AG04449 (cell line): ENCODE measurements at regions not wholly inside any gene's neighbourhood (a gene's known extent, or its start where the extent isn't known, plus 50 kb on each side); places are given as distances from the start of the nearest gene placed in this dataset.

Experiments
- CTCF ChIA-PET: fragments of 350-600 bp; formaldehyde crosslinking; extraction: SDS; loops from one replicate; lab custom pipeline; 2021; ENCODE audit warnings: antibody characterized with exemption; lab: Yijun Ruan, JAX
- POLR2A ChIA-PET: fragments of 400-600, 350-600 bp; formaldehyde crosslinking; extraction: SDS; loops from one replicate; lab custom pipeline; 2020; ENCODE audit warnings: antibody characterized with exemption, inconsistent platforms; lab: Yijun Ruan, JAX
- DNase-seq: peaks from one replicate; pipeline ENCODE4 v3.0.0-alpha.2; 2010; ENCODE audit warnings: low read depth, low spot score
- H3K4me3 ChIP-seq: 2 replicates; pipeline ENCODE4 v1.5.1; 2011; ENCODE audit warnings: low read depth, mild to moderate bottlenecking, control low read depth, low read length
- TF ChIP-seq, protein P1 (sequence below): IDR thresholded peaks from one replicate; pipeline ENCODE4 v1.5.1; 2011; ENCODE audit warnings: mild to moderate bottlenecking, moderate library complexity, low read length, control low read depth, inconsistent platforms; ENCODE audit not compliant: insufficient read depth; ENCODE audit errors: missing control alignments

DNA sequence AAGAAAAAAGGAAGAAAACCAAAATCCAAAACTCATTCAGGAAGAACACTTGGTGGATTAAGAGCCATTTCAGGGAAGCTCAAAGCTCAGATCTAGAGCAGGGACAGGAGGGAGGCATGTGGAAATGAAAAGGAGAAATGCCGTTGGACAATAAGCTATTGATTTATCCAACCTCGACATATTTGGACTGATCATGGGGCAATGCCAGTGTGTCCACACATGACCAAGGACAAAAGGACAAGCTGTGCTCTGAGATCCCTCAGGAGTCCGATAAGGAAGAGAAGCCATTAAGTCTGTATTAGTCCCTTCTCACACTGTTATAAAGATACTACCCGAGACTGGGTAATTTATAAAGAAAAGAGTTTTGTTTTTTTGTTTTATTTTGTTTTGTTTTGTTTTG is 684.0 kb upstream of the CELF2 start:
- no peak for DNase-seq
- ChIA-PET POLR2A (no interaction called here), CTCF (no interaction called here)
- TF ChIP-seq, protein P1, sequence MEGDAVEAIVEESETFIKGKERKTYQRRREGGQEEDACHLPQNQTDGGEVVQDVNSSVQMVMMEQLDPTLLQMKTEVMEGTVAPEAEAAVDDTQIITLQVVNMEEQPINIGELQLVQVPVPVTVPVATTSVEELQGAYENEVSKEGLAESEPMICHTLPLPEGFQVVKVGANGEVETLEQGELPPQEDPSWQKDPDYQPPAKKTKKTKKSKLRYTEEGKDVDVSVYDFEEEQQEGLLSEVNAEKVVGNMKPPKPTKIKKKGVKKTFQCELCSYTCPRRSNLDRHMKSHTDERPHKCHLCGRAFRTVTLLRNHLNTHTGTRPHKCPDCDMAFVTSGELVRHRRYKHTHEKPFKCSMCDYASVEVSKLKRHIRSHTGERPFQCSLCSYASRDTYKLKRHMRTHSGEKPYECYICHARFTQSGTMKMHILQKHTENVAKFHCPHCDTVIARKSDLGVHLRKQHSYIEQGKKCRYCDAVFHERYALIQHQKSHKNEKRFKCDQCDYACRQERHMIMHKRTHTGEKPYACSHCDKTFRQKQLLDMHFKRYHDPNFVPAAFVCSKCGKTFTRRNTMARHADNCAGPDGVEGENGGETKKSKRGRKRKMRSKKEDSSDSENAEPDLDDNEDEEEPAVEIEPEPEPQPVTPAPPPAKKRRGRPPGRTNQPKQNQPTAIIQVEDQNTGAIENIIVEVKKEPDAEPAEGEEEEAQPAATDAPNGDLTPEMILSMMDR, result no peak
- no peak overlapping the region for H3K4me3 ChIP-seq

DNA sequence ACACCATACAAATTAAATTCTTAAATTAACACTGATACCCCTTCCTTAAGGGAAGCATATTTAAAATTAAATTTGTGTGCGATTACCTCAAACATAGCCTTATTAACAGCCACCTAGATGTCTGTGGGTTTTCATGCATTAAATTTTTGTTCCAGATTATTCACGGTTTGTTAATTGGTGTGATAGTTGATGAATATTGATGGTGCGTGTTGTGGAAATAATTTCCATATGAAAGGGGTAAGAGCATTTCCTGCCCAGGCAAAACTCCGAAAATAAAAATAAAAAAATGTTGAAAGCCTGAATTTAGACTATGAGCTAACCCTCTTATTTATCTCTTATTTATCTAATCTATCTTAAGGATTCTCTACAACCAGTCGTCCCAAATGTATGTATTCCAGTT is 679.3 kb upstream of the CELF2 start:
- ChIA-PET POLR2A (no interaction called here), CTCF (no interaction called here)
- TF ChIP-seq, protein P1, result no peak

DNA sequence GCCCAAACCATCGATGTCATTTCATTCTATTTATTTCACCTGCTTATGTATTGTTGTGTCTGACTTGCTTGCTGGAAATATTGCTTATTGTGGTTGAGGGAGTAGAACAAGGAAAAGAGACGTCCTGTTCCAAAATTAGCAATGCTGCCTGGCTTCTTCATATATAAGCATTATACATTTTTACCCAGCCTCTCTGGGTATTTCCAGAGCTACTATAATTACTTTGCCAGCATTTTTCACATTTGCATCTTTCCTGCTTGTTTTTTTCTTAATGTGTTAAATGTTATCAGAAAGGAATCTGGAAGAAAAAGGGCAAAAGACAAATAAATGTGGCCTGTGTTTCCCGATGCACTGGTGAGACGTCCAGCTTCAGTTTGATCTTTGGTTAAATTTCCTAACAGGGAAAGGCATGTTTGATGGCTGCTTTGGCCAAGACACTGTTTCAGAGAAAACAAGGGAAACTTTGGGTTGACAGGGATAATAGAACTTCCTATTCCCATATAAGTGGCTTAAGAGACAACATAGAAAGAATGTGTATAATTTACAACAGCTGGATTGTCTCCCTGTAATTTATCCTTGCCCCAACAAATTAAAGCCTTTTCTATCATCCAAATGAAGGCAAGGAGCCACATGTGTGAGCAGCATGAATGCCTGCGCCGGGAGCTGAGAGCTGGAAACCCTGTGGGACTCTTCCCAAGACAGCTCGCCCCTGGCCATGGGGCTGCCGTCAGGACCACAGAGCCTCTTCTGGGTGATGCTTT is 671.1 kb upstream of the CELF2 start:
- ChIA-PET POLR2A (no interaction called here), CTCF (no interaction called here)
- H3K4me3 ChIP-seq, result no peak overlapping the region
- DNase-seq, result no peak
- TF ChIP-seq, protein P1, result no peak

More for the DNA sequence above, 679.3 kb upstream of the CELF2 start:
- no peak overlapping the region for H3K4me3 ChIP-seq
- DNase-seq, result no peak

DNA sequence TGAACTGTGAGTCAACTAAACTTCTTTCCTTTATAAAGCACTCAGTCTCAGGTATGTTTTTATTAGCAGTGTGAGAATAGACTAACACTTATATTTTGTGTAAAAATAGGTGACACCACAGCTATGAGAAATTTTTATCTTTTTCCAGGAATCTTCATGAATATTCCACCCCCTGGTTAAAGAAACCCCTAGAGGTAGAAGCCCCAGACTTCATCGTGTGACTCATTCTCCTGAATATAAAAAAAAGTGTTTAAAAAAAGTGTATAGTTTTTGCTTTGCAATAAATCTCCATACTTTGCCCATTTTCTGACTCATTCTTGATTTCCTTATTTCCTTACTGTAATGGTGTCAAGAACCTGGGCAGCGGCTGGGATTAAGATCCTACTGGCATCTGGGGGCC is 667.6 kb upstream of the CELF2 start:
- ChIA-PET POLR2A (no interaction called here), CTCF (no interaction called here)

DNA sequence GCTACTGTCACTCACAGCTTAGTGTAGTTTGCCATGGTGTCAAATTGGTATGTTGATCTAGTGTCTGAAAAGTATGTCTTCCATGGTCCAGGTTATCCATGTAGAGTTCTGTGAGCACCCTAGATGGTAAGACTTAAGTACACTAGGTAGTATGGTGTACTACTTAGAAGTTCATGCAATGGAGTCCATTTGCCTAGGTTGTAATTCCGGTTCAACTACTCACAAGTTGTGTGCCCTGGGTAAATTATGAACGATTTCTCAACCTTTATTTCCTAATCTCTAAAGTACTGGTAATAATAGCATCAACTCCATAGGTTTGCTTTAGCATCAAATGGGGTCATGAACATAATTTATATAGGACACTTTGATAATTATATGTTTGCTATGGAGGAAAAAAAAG is 666.2 kb upstream of the CELF2 start:
- H3K4me3 ChIP-seq, result no peak overlapping the region
- no peak for DNase-seq
- ChIA-PET POLR2A (no interaction called here), CTCF (no interaction called here)
- TF ChIP-seq, protein P1, result no peak

More for the DNA sequence above, 667.6 kb upstream of the CELF2 start:
- H3K4me3 ChIP-seq, result no peak overlapping the region
- no peak for DNase-seq
- TF ChIP-seq, protein P1, result no peak

DNA sequence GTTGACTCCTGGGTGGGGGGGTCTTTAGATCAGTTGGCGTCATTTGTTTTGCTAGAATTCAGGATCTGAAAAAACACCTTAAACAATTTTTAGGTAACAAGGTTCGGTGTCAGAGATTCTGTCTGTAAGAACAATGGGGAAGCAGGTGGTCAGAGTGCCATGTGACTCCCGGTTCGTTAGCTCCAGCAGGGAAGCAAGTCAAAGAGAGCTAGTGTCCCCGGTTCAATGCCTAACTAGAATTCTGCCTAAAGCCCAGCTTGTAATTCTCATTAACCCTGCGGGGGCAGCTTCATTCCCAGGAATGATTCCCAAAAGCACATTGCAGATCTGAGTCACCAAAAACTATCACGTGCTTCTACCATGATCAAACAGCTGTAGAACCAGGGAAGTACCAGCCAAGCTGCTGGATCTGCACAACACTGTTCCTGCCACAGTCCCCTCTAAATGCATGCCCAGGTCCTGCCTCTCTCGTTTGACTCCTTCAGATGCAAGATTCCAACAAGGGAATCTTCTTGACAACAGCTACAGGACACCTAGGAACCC is 664.3 kb upstream of the CELF2 start:
- H3K4me3 ChIP-seq, result no peak overlapping the region
- DNase-seq, result no peak
- TF ChIP-seq, protein P1, result no peak
- ChIA-PET POLR2A (no interaction called here), CTCF (no interaction called here)
